Stomach (tissue), 8 donors: ENCODE measurements at regions not wholly inside any gene's neighbourhood (a gene's known extent, or its start where the extent isn't known, plus 50 kb on each side); places are given as distances from the start of the nearest gene placed in this dataset.

Experiments
- DNase-seq, 2 donors: peaks; one replicate each; pipeline versions ENCODE4 v3.0.0 to v3.0.0-alpha.2; 2013 to 2019
- H3K27ac ChIP-seq, 5 donors: fragments of 200-600 bp in 4 of 5; sonication (generic) in 4 of 5; one replicate each; pipeline ENCODE4 v1.5.1; 2013 to 2019; ENCODE audit warnings: mild to moderate bottlenecking in 1 of 5, moderate library complexity in 1 of 5
- H3K27me3 ChIP-seq, 3 donors: fragments of 200-600 bp; sonication (generic); one replicate each; pipeline ENCODE4 v1.5.1; 2017 to 2019; ENCODE audit warnings: mixed run types in 1 of 3
- H3K36me3 ChIP-seq, 4 donors: fragments of 200-600 bp; sonication (generic); 1 replicate in 3 of 4; 2 replicates in 1 of 4; pipeline ENCODE4 v1.5.1; 2016 to 2019
- H3K4me1 ChIP-seq, 4 donors: fragments of 200-600 bp; sonication (generic); one replicate each; pipeline ENCODE4 v1.5.1; 2016 to 2019
- H3K4me3 ChIP-seq, 4 donors: fragments of 200-600 bp; sonication (generic) in 3 of 4; one replicate each; pipeline ENCODE4 v1.5.1; 2016 to 2019; ENCODE audit warnings: mild to moderate bottlenecking in 1 of 4
- H3K9me3 ChIP-seq, 4 donors: fragments of 200-600 bp; sonication (generic); one replicate each; pipeline ENCODE4 v1.5.1; 2016 to 2019
- EP300 ChIP-seq: sonication (generic); formaldehyde crosslinking; IDR thresholded peaks from one replicate; pipeline ENCODE4 v1.6.1; 2017; ENCODE audit warnings: antibody characterized with exemption
- POLR2A ChIP-seq, 4 donors: fragments of 450-650 bp; IDR thresholded peaks; one replicate each; pipeline ENCODE4 v1.6.1; 2016; ENCODE audit warnings: antibody characterized with exemption in 4 of 4, control low read depth in 2 of 4, mild to moderate bottlenecking in 1 of 4, moderate library complexity in 1 of 4
- POLR2AphosphoS5 ChIP-seq, 3 donors: sonication (generic); formaldehyde crosslinking; IDR thresholded peaks; one replicate each; pipeline ENCODE4 v1.6.1; 2016; ENCODE audit warnings: antibody characterized with exemption in 3 of 3
- WGBS, 5 donors: extraction: QIAGEN DNeasy Blood & Tissue Kit in 3 of 5; methylation state at CpG; one replicate each; pipeline versions ENCODE4 v1.1.5 to v1.1.7; 2013 to 2018; 5-methylcytosine and 5-hydroxymethylcytosine counted together
- intact Hi-C: fragments of 100-400 bp; cut with DNase I; formaldehyde crosslinking; loops from one replicate; pipeline ENCODE4 v1.15.1; 2023; ENCODE audit warnings: low total_unique reads
- TF ChIP-seq, protein P1 (sequence below), 7 experiments: fragments of 450-650 bp in 4 of 7; fragments of 200-600 bp in 3 of 7; sonication (generic) in 3 of 7; IDR thresholded peaks; one replicate each; pipeline ENCODE4 v1.5.1; 2016 to 2019; ENCODE audit warnings: antibody characterized with exemption in 7 of 7, control low read depth in 2 of 7, mild to moderate bottlenecking in 1 of 7
- donor health status: healthy with polysubstance abuse.
- donor health status: Bipolar disorder and iron deficiency.
- donor health status: healthy.

- Histone ChIP-seq H3K4me3 (no peak overlapping the region), H3K4me1 (peaks cover 0 to 19% (median 7%) of the 10 kb centered on the region in 4 donors)
- intact Hi-C loops = no loop called here
Observed at GRCh38 chr3:110811050-110811449, 260.6 kb upstream of the NECTIN3 start.

GRCh38 chr3:110813541-110813940, 258.1 kb upstream of the NECTIN3 start:
- no peak overlapping the region for H3K27ac ChIP-seq
- intact Hi-C loops = no loop called here
- H3K9me3 ChIP-seq = no peaks in the 10 kb centered on the region
- H3K4me1 ChIP-seq = peaks cover 0 to 19% (median 7%) of the 10 kb centered on the region in 4 donors
- 83 to 96% (median 89%) methylated on average over 2 of the region's 2 CpGs for WGBS, 5 donors
- DNase-seq = no peak
- no peaks in the 10 kb centered on the region for H3K36me3 ChIP-seq
- H3K4me3 ChIP-seq = no peak overlapping the region
- H3K27me3 ChIP-seq = no peaks in the 10 kb centered on the region
- TF ChIP-seq, protein P1, sequence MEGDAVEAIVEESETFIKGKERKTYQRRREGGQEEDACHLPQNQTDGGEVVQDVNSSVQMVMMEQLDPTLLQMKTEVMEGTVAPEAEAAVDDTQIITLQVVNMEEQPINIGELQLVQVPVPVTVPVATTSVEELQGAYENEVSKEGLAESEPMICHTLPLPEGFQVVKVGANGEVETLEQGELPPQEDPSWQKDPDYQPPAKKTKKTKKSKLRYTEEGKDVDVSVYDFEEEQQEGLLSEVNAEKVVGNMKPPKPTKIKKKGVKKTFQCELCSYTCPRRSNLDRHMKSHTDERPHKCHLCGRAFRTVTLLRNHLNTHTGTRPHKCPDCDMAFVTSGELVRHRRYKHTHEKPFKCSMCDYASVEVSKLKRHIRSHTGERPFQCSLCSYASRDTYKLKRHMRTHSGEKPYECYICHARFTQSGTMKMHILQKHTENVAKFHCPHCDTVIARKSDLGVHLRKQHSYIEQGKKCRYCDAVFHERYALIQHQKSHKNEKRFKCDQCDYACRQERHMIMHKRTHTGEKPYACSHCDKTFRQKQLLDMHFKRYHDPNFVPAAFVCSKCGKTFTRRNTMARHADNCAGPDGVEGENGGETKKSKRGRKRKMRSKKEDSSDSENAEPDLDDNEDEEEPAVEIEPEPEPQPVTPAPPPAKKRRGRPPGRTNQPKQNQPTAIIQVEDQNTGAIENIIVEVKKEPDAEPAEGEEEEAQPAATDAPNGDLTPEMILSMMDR (IDR thresholded peaks at IDR 0.05) = no peak

More at GRCh38 chr3:110811050-110811449, 260.6 kb upstream of the NECTIN3 start:
- Histone ChIP-seq H3K9me3 (no peaks in the 10 kb centered on the region), H3K36me3 (no peaks in the 10 kb centered on the region), H3K27ac (no peak overlapping the region), H3K27me3 (no peaks in the 10 kb centered on the region)
- no peak for DNase-seq
- no peak for TF ChIP-seq POLR2A (IDR thresholded peaks at IDR 0.05)
- TF ChIP-seq, protein P1 (IDR thresholded peaks at IDR 0.05) = no peak
- TF ChIP-seq POLR2AphosphoS5 (IDR thresholded peaks at IDR 0.05) = no peak
- TF ChIP-seq EP300 = no peak

- Histone ChIP-seq H3K36me3 (no peaks in the 10 kb centered on the region), H3K27ac (peak overlapping the region in 3 of 5 donors; percentile 5 to 50 (median 23)), H3K9me3 (no peaks in the 10 kb centered on the region), H3K27me3 (no peaks in the 10 kb centered on the region), H3K4me3 (no peak overlapping the region), H3K4me1 (peaks cover 0 to 19% (median 7%) of the 10 kb centered on the region in 4 donors)
- DNase-seq = no peak
- intact Hi-C loops = no loop called here
- WGBS, 5 donors = 48 to 70% (median 56%) methylated on average over 5 of the region's 5 CpGs
- TF ChIP-seq, protein P1 (IDR thresholded peaks at IDR 0.05) = no peak
- TF ChIP-seq POLR2AphosphoS5 (IDR thresholded peaks at IDR 0.05) (no peak), EP300 (no peak), POLR2A (IDR thresholded peaks at IDR 0.05) (no peak)
Observed at GRCh38 chr3:110814170-110815007, 257.2 kb upstream of the NECTIN3 start.

DNA sequence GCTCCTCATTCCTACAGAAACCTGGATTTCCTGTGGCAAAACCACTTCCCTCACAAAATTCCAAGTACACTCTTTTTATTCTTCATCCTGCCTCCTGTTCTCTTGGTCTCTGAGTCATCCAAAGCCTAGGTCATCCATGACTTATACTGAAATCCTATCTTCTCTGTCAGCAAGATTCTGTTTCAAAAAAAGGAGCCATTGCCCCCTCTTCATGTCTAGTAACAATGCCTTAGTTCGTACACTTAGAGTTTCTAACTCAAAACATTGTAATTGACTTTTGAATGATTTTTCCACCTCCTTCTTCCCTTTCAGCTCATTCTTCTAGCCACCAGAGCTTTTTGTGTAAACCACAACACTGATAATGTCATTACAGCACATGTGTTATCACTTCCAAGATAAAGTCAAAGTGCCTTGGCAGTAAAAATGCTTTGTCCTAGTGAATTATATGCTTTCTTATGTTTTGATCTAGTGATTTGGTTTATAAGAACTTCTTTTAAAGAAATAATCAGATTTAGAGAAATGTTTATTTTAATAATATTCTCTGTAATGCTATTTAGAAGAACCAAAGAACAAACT, 256.5 kb upstream of the NECTIN3 start:
- H3K9me3 ChIP-seq = no peaks in the 10 kb centered on the region
- intact Hi-C loops = no loop called here
- H3K27ac ChIP-seq = peak overlapping the region in 3 of 5 donors; percentile 5 to 50 (median 23)
- no peak overlapping the region for H3K4me3 ChIP-seq
- no peaks in the 10 kb centered on the region for H3K36me3 ChIP-seq
- H3K27me3 ChIP-seq = no peaks in the 10 kb centered on the region
- no peak for DNase-seq
- WGBS, 5 donors = 11 to 42% (median 34%) methylated on average over 1 of the region's 1 CpG
- H3K4me1 ChIP-seq = peaks cover 0 to 19% (median 7%) of the 10 kb centered on the region in 4 donors
- TF ChIP-seq POLR2AphosphoS5 (IDR thresholded peaks at IDR 0.05) (peak in 1 of 3 donors; percentile 11), POLR2A (IDR thresholded peaks at IDR 0.05) (no peak), EP300 (no peak)
- TF ChIP-seq, protein P1 (IDR thresholded peaks at IDR 0.05) = no peak
